H9 (cell line): ENCODE measurements at regions not wholly inside any gene's neighbourhood (a gene's known extent, or its start where the extent isn't known, plus 50 kb on each side); places are given as distances from the start of the nearest gene placed in this dataset.
"Not testable (repeated sequence)": the region's sequence is repeated elsewhere in the genome, so short reads cannot be mapped to it uniquely, and the experiment has no call there.

Experiments
- DNase-seq: peaks from one replicate; pipeline ENCODE4 v3.0.0-alpha.2; 2017
- H2AFZ ChIP-seq: one replicate; pipeline ENCODE4 v1.6.1; 2013; ENCODE audit warnings: mild to moderate bottlenecking, low read length, control low read depth, moderate library complexity
- H2AK5ac ChIP-seq: 2 replicates; pipeline ENCODE4 v1.6.1; 2013; ENCODE audit warnings: low read length, control low read depth, mixed read lengths; ENCODE audit not compliant: insufficient read length
- H2BK120ac ChIP-seq: one replicate; pipeline ENCODE4 v1.6.1; 2013; ENCODE audit warnings: low read depth, mild to moderate bottlenecking, low read length, control low read depth, inconsistent platforms; ENCODE audit not compliant: poor library complexity, severe bottlenecking
- H2BK12ac ChIP-seq: 2 replicates; pipeline ENCODE4 v1.6.1; 2013; ENCODE audit warnings: low read length, control low read depth, mixed read lengths, low read depth; ENCODE audit not compliant: insufficient read length
- H2BK15ac ChIP-seq: 2 replicates; pipeline ENCODE4 v1.6.1; 2013; ENCODE audit warnings: low read depth, low read length, control low read depth
- H2BK20ac ChIP-seq: one replicate; pipeline ENCODE4 v1.6.1; 2013; ENCODE audit warnings: low read depth, mild to moderate bottlenecking, low read length, control low read depth, inconsistent platforms; ENCODE audit not compliant: poor library complexity, severe bottlenecking
- H2BK5ac ChIP-seq: 2 replicates; pipeline ENCODE4 v1.6.1; 2013; ENCODE audit warnings: low read length, control low read depth, mixed read lengths; ENCODE audit not compliant: insufficient read length
- H3K14ac ChIP-seq: 2 replicates; pipeline ENCODE4 v1.6.1; 2013; ENCODE audit warnings: low read length, control low read depth; ENCODE audit not compliant: insufficient read depth
- H3K18ac ChIP-seq: 2 replicates; pipeline ENCODE4 v1.6.1; 2013; ENCODE audit warnings: low read depth, mild to moderate bottlenecking, mixed read lengths, low read length, control low read depth; ENCODE audit not compliant: insufficient read length
- H3K23ac ChIP-seq: 2 replicates; pipeline ENCODE4 v1.6.1; 2013; ENCODE audit warnings: low read length, control low read depth, mixed read lengths, low read depth; ENCODE audit not compliant: insufficient read length
- H3K23me2 ChIP-seq: 2 replicates; pipeline ENCODE4 v1.6.1; 2013; ENCODE audit warnings: low read depth, mild to moderate bottlenecking, mixed read lengths, low read length, control low read depth; ENCODE audit not compliant: insufficient read length, poor library complexity, severe bottlenecking
- H3K27ac ChIP-seq: 2 replicates; pipeline ENCODE4 v1.5.1; 2013; ENCODE audit warnings: low read length, control low read depth, mixed read lengths, low read depth; ENCODE audit not compliant: insufficient read length
- H3K27me3 ChIP-seq: 2 replicates; pipeline ENCODE4 v1.6.1; 2013; ENCODE audit warnings: low read length, control low read depth, inconsistent platforms; ENCODE audit not compliant: insufficient read depth
- H3K4ac ChIP-seq: 2 replicates; pipeline ENCODE4 v1.6.1; 2013; ENCODE audit warnings: low read depth, mild to moderate bottlenecking, control low read depth, inconsistent platforms, low read length, moderate library complexity
- H3K4me1 ChIP-seq: 2 replicates; pipeline ENCODE4 v1.6.1; 2013; ENCODE audit warnings: low read length, control low read depth, inconsistent platforms; ENCODE audit not compliant: insufficient read depth
- H3K4me2 ChIP-seq: 2 replicates; pipeline ENCODE4 v1.6.1; 2013; ENCODE audit warnings: low read length, control low read depth, mixed read lengths; ENCODE audit not compliant: insufficient read length, insufficient read depth
- H3K56ac ChIP-seq: 2 replicates; pipeline ENCODE4 v1.6.1; 2013; ENCODE audit warnings: low read depth, mild to moderate bottlenecking, mixed read lengths, low read length, control low read depth; ENCODE audit not compliant: insufficient read length
- H3K79me1 ChIP-seq: 2 replicates; pipeline ENCODE4 v1.6.1; 2013; ENCODE audit warnings: low read depth, mild to moderate bottlenecking, moderate library complexity, low read length, control low read depth, inconsistent platforms; ENCODE audit not compliant: insufficient read depth, poor library complexity, severe bottlenecking
- H3K79me2 ChIP-seq: 2 replicates; pipeline ENCODE4 v1.6.1; 2013; ENCODE audit warnings: low read length, control low read depth, inconsistent platforms; ENCODE audit not compliant: insufficient read depth
- H3K9ac ChIP-seq: 2 replicates; pipeline ENCODE4 v1.6.1; 2013; ENCODE audit warnings: low read length, control low read depth, mixed read lengths; ENCODE audit not compliant: insufficient read length; ENCODE audit errors: extremely low read depth
- H3K9me3 ChIP-seq: one replicate; pipeline ENCODE4 v1.6.1; 2013; ENCODE audit warnings: low read depth, low read length, inconsistent platforms; ENCODE audit not compliant: control insufficient read depth
- H3T11ph ChIP-seq: one replicate; pipeline ENCODE4 v1.6.1; 2013; ENCODE audit warnings: mild to moderate bottlenecking, low read length, control low read depth, inconsistent platforms
- H4K20me1 ChIP-seq: one replicate; pipeline ENCODE4 v1.6.1; 2013; ENCODE audit not compliant: control insufficient read depth, insufficient read length, insufficient read depth
- H4K5ac ChIP-seq: 2 replicates; pipeline ENCODE4 v1.6.1; 2013; ENCODE audit warnings: low read depth, mild to moderate bottlenecking, mixed read lengths, low read length, control low read depth; ENCODE audit not compliant: insufficient read length
- H4K8ac ChIP-seq: replicated peaks from 2 replicates; pipeline ENCODE4 v1.6.1; 2013; ENCODE audit warnings: low read length, control low read depth, mixed read lengths, low read depth; ENCODE audit not compliant: insufficient read length
- H4K91ac ChIP-seq: 2 replicates; pipeline ENCODE4 v1.6.1; 2013; ENCODE audit warnings: low read depth, mild to moderate bottlenecking, moderate library complexity, mixed read lengths, low read length, control low read depth; ENCODE audit not compliant: insufficient read length
- H3K27ac Mint-ChIP-seq, 3 experiments: 2 replicates in 2 of 3; 3 replicates in 1 of 3; pipeline ENCODE4 v1.8.0; 2020 to 2021; ENCODE audit warnings: mixed read lengths in 3 of 3, mild to moderate bottlenecking in 1 of 3, moderate library complexity in 1 of 3
- H3K27me3 Mint-ChIP-seq: 2 replicates; pipeline ENCODE4 v1.8.0; 2021; ENCODE audit warnings: low read depth, mild to moderate bottlenecking, moderate library complexity, mixed read lengths
- H3K36me3 Mint-ChIP-seq, 3 experiments: 2 replicates in 2 of 3; 3 replicates in 1 of 3; pipeline ENCODE4 v1.8.0; 2020 to 2021; ENCODE audit warnings: low read depth in 3 of 3, mixed read lengths in 3 of 3; ENCODE audit not compliant: insufficient read depth in 1 of 3
- H3K4me1 Mint-ChIP-seq, 2 experiments: 2 replicates each; pipeline ENCODE4 v1.8.0; 2020; ENCODE audit warnings: mixed read lengths in 2 of 2
- H3K4me3 Mint-ChIP-seq, 2 experiments: 2 replicates in 1 of 2; 3 replicates in 1 of 2; pipeline ENCODE4 v1.8.0; 2020 to 2021; ENCODE audit warnings: mild to moderate bottlenecking in 2 of 2, mixed read lengths in 2 of 2, moderate library complexity in 1 of 2
- H3K9me3 Mint-ChIP-seq, 2 experiments: 2 replicates in 1 of 2; 3 replicates in 1 of 2; pipeline ENCODE4 v1.8.0; 2020; ENCODE audit warnings: mild to moderate bottlenecking in 2 of 2, mixed read lengths in 2 of 2, moderate library complexity in 1 of 2
- WGBS: extraction: QIAGEN DNeasy Blood & Tissue Kit; methylation state at CpG from one replicate; pipeline ENCODE4 v1.1.7; 2013; ENCODE audit warnings: missing lambda C conversion rate, low lambda C conversion rate, mixed read lengths; ENCODE audit not compliant: insufficient read length; ENCODE audit errors: extremely low coverage; 5-methylcytosine and 5-hydroxymethylcytosine counted together
- TF ChIP-seq, protein P1 (sequence below): fragments of 200-600 bp; sonication (generic); conservative IDR thresholded peaks from 3 replicates; pipeline ENCODE4 v1.8.0; 2021; ENCODE audit warnings: antibody characterized with exemption, mild to moderate bottlenecking

DNA sequence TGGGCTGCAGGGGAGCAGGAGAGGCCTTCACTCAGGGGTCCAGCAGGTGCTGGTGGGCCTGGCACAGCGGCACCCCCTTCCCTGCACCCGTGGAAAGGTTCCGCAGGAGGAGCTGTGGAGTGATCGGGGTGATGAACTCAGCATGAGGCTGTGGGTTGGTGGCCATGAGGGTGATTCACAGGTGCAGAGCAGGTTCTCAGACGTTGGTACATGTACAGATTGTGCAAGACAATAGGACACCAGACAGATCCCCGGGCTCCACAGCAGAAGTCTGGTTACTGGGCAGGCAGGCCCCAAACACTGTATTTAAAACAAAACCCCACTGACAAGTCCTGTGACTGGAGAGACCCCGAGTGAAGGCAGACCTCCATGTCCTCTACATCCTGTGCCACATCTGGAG, 151.6 kb upstream of the CDH4 start:
- no peak overlapping the region for H3K4me2 ChIP-seq
- no peak overlapping the region for H2BK120ac ChIP-seq
- no CpG with 5 or more reads among the region's 7 CpGs for WGBS
- H3K36me3 Mint-ChIP-seq: no peaks in the 10 kb centered on the region; a peak in 1 of 7 replicates
- TF ChIP-seq, protein P1, sequence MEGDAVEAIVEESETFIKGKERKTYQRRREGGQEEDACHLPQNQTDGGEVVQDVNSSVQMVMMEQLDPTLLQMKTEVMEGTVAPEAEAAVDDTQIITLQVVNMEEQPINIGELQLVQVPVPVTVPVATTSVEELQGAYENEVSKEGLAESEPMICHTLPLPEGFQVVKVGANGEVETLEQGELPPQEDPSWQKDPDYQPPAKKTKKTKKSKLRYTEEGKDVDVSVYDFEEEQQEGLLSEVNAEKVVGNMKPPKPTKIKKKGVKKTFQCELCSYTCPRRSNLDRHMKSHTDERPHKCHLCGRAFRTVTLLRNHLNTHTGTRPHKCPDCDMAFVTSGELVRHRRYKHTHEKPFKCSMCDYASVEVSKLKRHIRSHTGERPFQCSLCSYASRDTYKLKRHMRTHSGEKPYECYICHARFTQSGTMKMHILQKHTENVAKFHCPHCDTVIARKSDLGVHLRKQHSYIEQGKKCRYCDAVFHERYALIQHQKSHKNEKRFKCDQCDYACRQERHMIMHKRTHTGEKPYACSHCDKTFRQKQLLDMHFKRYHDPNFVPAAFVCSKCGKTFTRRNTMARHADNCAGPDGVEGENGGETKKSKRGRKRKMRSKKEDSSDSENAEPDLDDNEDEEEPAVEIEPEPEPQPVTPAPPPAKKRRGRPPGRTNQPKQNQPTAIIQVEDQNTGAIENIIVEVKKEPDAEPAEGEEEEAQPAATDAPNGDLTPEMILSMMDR: no peak
- H4K91ac ChIP-seq: no peak overlapping the region
- no peak overlapping the region for H2BK5ac ChIP-seq
- no peak overlapping the region for H3K4me3 Mint-ChIP-seq
- no peak overlapping the region for H2AK5ac ChIP-seq
- H2BK12ac ChIP-seq: no peak overlapping the region
- H3K79me1 ChIP-seq: no peaks in the 10 kb centered on the region
- no peaks in the 10 kb centered on the region for H3K9me3 ChIP-seq
- H3K4me1 Mint-ChIP-seq: peaks cover 0 to 3% of the 10 kb centered on the region in 2 experiments; a peak in 3 of 4 replicates
- peaks cover 74% of the 10 kb centered on the region for H3K27me3 Mint-ChIP-seq
- no peak overlapping the region for H4K5ac ChIP-seq
- H2AFZ ChIP-seq: no peak overlapping the region
- no peak overlapping the region for H3K18ac ChIP-seq
- H3T11ph ChIP-seq: no peak overlapping the region
- H3K27me3 ChIP-seq: no peaks in the 10 kb centered on the region; the same call in 1 of the 2 replicates
- H3K79me2 ChIP-seq: no peaks in the 10 kb centered on the region
- H3K9ac ChIP-seq: no peak overlapping the region
- no peak overlapping the region for H3K27ac ChIP-seq
- H3K27ac Mint-ChIP-seq: no peak overlapping the region; a peak in 1 of 7 replicates
- H3K23ac ChIP-seq: no peak overlapping the region
- no peak overlapping the region for H4K8ac ChIP-seq
- H3K56ac ChIP-seq: no peak overlapping the region
- no peak for DNase-seq
- no peak overlapping the region for H3K4ac ChIP-seq
- no peaks in the 10 kb centered on the region for H3K23me2 ChIP-seq
- no peaks in the 10 kb centered on the region for H4K20me1 ChIP-seq
- no peak overlapping the region for H2BK15ac ChIP-seq
- peaks cover 9% of the 10 kb centered on the region in 2 experiments for H3K9me3 Mint-ChIP-seq
- H3K4me1 ChIP-seq: no peaks in the 10 kb centered on the region
- no peak overlapping the region for H3K14ac ChIP-seq
- no peak overlapping the region for H2BK20ac ChIP-seq

DNA sequence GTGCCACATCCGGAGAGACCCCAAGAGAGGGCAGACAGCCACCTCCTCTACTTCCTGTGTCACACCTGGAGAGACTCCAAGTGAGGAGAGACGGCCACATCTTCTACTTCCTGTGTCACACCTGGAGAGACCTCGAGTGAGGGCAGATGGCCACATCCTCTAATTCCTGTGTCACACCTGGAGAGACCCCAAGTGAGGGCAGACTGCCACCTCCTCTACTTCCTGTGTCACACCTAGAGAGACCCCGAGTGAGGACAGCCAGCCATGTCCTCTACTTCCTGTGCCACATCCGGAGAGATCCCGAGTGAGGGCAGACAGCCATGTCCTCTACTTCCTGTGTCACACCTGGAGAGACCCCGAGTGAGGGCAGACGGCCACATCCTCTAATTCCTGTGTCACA, 150.7 kb upstream of the CDH4 start:
- H3K9me3 ChIP-seq, H3K79me2 ChIP-seq, H3K14ac ChIP-seq, H3K27me3 ChIP-seq, H3K4me1 ChIP-seq, H3K4me2 ChIP-seq, H3K9me3 Mint-ChIP-seq, H2BK15ac ChIP-seq, H3K56ac ChIP-seq, H3K23me2 ChIP-seq, H4K8ac ChIP-seq, H3K79me1 ChIP-seq, H3K27ac Mint-ChIP-seq, H3T11ph ChIP-seq, H3K9ac ChIP-seq, DNase-seq, H2BK20ac ChIP-seq, H2BK12ac ChIP-seq, H2AFZ ChIP-seq, H3K36me3 Mint-ChIP-seq, H2BK120ac ChIP-seq, H2AK5ac ChIP-seq, H4K20me1 ChIP-seq, H3K4me1 Mint-ChIP-seq, H3K18ac ChIP-seq, H4K5ac ChIP-seq, H4K91ac ChIP-seq, H2BK5ac ChIP-seq, H3K4ac ChIP-seq, H3K4me3 Mint-ChIP-seq, H3K23ac ChIP-seq, H3K27ac ChIP-seq: not testable (repeated sequence)
- no CpG with 5 or more reads among the region's 8 CpGs for WGBS
- peaks cover 74% of the 10 kb centered on the region for H3K27me3 Mint-ChIP-seq
